H54 (cell line): ENCODE measurements at regions not wholly inside any gene's neighbourhood (a gene's known extent, or its start where the extent isn't known, plus 50 kb on each side); places are given as distances from the start of the nearest gene placed in this dataset.
A peak's percentile ranks its signal among the peaks of the same experiment; 100 is the strongest.
"Not testable (repeated sequence)": the region's sequence is repeated elsewhere in the genome, so short reads cannot be mapped to it uniquely, and the experiment has no call there.

Source experiments
- DNase-seq: peaks from one replicate; pipeline ENCODE4 v3.0.0; 2011; ENCODE audit warnings: low spot score, mixed read lengths; ENCODE audit not compliant: insufficient read length
- FAIRE-seq: peaks from 3 replicates; lab custom pipeline; 2011; peaks lifted over from hg19 to GRCh38; lab: Jason Lieb, UNC
- POLR2A ChIP-seq: IDR thresholded peaks from 2 replicates; pipeline ENCODE4 v1.6.1; 2011; ENCODE audit warnings: low read depth, mild to moderate bottlenecking, low read length

DNA sequence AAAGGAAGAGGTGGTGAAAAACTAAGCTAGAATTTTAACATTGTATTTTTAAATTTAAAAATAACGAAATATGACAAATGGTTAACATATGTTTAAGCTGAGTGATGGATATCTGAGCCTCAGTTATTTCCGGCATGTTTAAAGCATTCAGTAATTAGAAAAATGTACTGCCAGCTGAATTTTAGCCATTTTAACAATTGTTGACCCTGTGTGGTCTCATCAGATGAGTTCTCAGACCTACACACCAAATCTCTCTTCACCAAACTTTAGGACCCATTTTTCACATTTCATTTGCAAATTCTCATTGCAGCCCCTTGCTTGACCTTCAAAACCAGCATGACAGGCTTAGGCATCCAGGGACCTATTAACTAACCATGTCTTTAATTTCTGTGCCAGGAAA, 91.5 kb upstream of the RGPD4 start:
- no peak for DNase-seq
- no peak for FAIRE-seq
- no peak for TF ChIP-seq POLR2A

- no peak for TF ChIP-seq POLR2A
- no peak for FAIRE-seq
- no peak for DNase-seq
These were observed 88.9 kb upstream of the RGPD4 start for GRCh38 chr2:107737756-107738155.

- DNase-seq, result no peak
- FAIRE-seq, result no peak
- no peak for TF ChIP-seq POLR2A
These were observed 88.4 kb upstream of the RGPD4 start for GRCh38 chr2:107738266-107738665.

DNA sequence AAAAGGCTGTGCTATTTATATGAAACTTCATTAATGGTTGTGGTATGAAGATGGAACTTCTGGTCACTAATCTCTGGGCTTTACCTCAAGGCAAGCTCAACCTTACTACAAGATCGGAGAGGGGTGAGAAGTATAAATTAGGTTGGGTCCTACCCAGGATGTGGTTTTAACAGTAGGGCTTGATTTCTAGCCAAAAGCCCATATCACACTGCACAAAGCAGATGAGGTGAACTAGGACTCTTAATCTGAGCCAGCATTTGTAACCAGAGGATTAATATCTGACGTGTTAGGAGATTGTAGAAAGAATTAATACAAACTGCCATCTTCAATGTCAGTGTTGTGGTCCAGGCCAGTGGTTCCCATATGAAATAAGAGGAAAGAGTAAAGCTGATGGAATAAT, 86.4 kb upstream of the RGPD4 start:
- DNase-seq, result no peak
- no peak for TF ChIP-seq POLR2A
- no peak for FAIRE-seq

DNA sequence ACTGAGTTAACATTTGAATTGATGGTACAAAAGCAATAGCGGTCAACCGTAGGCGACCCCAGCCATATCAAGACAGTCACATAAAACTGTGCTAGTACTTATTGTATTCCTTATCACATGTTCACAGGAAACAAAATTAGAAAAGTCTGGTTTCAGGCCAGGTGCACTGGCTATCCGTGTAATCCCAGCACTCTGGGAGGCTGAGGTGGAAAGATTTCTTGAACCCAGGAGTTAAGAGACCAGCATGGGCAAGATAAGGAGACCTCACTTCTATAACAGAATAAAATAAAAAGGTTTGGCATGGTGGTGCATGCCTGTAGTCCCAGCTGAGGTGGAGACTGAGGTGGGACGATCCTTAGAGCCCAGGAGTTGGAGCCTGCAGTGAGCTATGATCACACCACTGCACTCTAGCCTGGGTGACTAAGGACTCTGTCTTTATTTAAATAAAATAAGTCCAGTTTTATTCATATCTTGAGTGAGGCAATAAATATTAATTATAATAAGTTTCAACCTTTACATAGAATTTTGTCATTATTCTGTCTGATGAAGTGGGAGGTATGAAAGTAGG, 84.1 kb upstream of the RGPD4 start:
- TF ChIP-seq POLR2A, result no peak
- DNase-seq (no peak), FAIRE-seq (no peak)

DNA sequence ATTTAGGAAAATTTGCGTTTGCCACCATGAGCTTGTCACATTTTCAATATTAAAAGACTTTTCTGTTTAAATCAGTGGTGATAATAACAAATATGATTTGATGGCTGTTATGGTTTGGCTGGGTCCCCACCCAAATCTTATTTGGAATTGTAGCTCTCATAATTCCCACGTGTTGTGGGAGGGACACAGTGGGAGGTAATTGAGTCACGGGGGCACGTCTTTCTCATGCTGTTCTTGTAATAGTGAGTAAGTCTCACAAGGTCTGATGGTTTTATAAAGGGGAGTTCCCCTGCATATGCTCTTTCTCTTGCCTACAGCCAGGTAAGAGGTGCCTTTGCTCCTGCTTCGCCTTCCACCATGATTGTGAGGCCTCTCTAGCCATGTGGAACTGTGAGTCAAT, 83.4 kb upstream of the RGPD4 start:
- FAIRE-seq (peak; percentile 27), DNase-seq (no peak)
- TF ChIP-seq POLR2A, result no peak

- TF ChIP-seq POLR2A, result no peak
- FAIRE-seq, result no peak
- no peak for DNase-seq
These were observed 81.6 kb upstream of the RGPD4 start for GRCh38 chr2:107745100-107745499.

DNA sequence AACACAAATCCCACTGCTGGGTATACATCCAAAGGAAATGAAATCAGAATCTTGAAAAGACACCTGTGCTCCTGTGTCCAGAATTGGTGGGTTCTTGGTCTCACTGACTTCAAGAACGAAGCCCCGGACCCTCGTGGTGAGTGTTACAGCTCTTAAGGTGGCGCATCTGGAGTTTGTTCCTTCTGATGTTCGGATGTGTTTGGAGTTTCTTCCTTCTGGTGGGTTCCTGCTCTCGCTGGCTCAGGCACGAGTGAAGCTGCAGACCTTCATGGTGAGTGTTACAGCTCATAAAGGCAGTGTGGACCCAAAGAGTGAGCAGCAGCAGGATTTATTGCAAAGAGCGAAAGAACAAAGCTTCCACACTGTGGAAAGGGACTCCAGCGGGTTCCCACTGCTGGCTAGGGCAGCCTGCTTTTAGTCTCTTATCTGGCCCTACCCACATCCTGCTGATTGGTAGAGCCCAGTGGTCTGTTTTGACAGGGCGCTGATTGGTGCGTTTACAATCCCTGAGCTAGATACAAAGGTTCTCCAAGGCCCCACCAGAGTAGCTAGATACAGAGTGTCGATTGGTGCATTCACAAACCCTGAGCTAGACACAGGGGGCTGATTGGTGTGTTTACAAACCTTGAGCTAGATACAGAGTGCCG, 80.0 kb upstream of the RGPD4 start:
- FAIRE-seq, DNase-seq: not testable (repeated sequence)

DNA sequence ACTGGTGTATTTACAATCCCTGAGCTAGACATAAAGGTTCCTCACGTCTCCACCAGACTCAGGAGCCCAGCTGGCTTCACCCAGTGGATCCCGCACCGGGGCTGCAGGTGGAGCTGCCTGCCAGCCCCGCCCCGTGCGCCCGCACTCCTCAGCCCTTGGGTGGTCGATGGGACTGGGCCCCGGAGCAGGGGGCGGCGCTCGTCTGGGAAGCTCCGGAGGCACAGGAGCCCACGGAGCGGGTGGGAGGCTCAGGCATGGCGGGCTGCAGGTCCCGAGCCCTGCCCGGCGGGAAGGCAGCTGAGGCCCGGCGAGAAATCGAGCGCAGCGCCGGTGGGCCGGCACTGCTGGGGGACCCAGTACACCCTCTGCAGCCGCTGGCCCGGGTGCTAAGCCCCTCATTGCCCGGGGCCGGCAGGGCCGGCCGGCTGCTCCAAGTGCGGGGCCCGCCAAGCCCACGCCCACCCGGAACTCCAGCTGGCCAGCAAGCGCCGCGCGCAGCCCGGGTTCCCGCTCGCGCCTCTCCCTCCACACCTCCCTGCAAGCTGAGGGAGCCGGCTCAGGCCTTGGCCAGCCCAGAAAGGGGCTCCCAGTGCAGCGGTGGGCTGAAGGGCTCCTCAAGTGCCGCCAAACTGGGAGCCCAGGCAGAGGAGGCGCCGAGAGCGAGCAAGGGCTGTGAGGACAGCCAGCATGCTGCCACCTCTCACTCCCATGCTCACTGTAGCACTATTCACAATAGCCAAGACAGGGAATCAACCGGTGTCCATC, 79.3 kb upstream of the RGPD4 start:
- DNase-seq, FAIRE-seq: not testable (repeated sequence)

- no peak for DNase-seq
- TF ChIP-seq POLR2A, result no peak
These were observed 78.6 kb upstream of the RGPD4 start for GRCh38 chr2:107747964-107748583.

DNA sequence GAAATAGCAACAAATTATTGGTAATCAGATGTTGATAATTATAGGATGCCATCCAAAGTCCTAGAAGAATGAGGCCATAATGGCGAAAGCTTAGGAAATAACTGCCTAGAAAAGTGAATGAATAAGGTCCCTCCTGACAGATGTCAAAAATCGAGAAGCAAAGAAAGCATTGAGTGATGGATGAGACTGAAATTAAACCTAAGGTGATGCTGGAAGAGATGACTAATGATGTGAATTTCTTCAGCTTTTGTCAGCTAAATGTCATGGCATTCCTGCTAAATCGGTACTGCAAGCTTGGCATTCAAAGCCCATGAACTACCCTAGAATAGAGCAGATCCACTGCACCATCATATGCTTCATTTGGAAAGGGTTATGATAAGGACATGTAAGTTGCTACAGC, 74.8 kb upstream of the RGPD4 start:
- DNase-seq, result no peak
- TF ChIP-seq POLR2A, result no peak
- FAIRE-seq, result no peak

More at GRCh38 chr2:107747964-107748583, 78.6 kb upstream of the RGPD4 start:
- peak; percentile 69 for FAIRE-seq

DNA sequence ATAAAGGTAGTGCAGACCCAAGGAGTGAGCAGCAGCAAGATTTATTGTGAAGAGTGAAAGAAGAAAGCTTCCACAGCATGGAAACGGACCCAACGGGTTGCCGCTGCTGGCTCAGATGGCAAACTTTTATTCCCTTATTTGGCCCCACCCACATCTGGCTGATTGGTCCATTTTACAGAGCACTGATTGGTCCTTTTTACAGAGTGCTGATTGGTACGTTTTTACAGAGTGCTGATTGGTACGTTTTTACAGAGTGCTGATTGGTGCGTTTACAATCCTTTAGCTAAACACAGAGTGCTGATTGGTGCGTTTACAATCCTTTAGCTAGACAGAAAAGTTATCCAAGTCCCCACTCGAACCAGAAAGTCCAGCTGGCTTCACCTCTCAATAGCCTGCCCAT, 72.9 kb upstream of the RGPD4 start:
- not testable (repeated sequence) for FAIRE-seq

DNA sequence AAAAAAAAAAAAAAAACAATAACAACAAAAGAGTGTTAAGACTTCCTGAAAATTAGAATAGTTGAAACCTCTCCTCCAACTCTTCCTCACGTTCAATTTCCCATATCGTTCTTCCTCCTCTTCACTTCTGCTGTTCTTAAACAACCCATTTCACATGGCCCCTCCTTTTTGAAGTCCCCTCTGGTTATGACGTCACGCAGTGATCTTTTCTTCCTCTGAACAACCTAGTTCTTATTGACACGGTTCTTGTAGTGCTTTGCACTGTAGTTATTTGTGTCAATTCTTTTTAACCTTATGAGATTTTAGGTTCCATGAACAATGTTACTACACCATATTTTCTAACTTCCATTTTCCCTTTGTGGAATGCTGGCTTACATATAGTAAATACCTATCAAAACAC, 69.5 kb upstream of the RGPD4 start:
- TF ChIP-seq POLR2A, result no peak
- no peak for FAIRE-seq

More for the DNA sequence above, 72.9 kb upstream of the RGPD4 start:
- not testable (repeated sequence) for DNase-seq

GRCh38 chr2:107760620-107761364, 65.9 kb upstream of the RGPD4 start:
- TF ChIP-seq POLR2A, result no peak
- FAIRE-seq (no peak), DNase-seq (no peak)

More for the DNA sequence above, 69.5 kb upstream of the RGPD4 start:
- DNase-seq, result no peak
